ENCODE measurements at regions not wholly inside any gene's neighbourhood (a gene's known extent, or its start where the extent isn't known, plus 50 kb on each side); places are given as distances from the start of the nearest gene placed in this dataset.
"Not testable (repeated sequence)": the region's sequence is repeated elsewhere in the genome, so short reads cannot be mapped to it uniquely, and the experiment has no call there.

- DNase-seq; in situ Hi-C loops (cut with MboI; ENCODE audit: low pct_unique_long_range_greater_than_20kb, low sequenced_read_pairs): not testable (repeated sequence)
Measured at GRCh38 chrY:9278842-9279241, 58.4 kb upstream of the TSPY4 start.
